CD4-positive, alpha-beta T cell treated with Interleukin-12 subunit alpha and Interleukin-12 subunit beta, for 1 hour (primary cell): ENCODE measurements at regions not wholly inside any gene's neighbourhood (a gene's known extent, or its start where the extent isn't known, plus 50 kb on each side); places are given as distances from the start of the nearest gene placed in this dataset.
"Not testable (repeated sequence)": the region's sequence is repeated elsewhere in the genome, so short reads cannot be mapped to it uniquely, and the experiment has no call there.

Source experiments
- DNase-seq: peaks from one replicate; pipeline ENCODE4 v3.0.0-alpha.2; 2020

- no peak for DNase-seq
These were observed 163.5 kb downstream of the HINT1 start for GRCh38 chr5:131001507-131001906.

GRCh38 chr5:131000289-131000688 is 164.8 kb downstream of the HINT1 start:
- no peak for DNase-seq

GRCh38 chr5:130996720-130997119 is 168.3 kb downstream of the HINT1 start:
- not testable (repeated sequence) for DNase-seq

GRCh38 chr5:130995851-130996250 is 169.2 kb downstream of the HINT1 start:
- DNase-seq: no peak

- no peak for DNase-seq
These were observed 169.9 kb downstream of the HINT1 start for GRCh38 chr5:130995254-130995515.

GRCh38 chr5:130994496-130995253 is 170.4 kb downstream of the HINT1 start:
- no peak for DNase-seq

GRCh38 chr5:130992621-130993020 is 172.4 kb downstream of the HINT1 start:
- no peak for DNase-seq

- DNase-seq: no peak
These were observed 173.0 kb downstream of the HINT1 start for GRCh38 chr5:130992095-130992494.

GRCh38 chr5:130985776-130986175 is 179.3 kb downstream of the HINT1 start:
- no peak for DNase-seq

- no peak for DNase-seq
These were observed 183.4 kb downstream of the HINT1 start for GRCh38 chr5:130981663-130982062.

GRCh38 chr5:130978475-130978874 is 186.6 kb downstream of the HINT1 start:
- DNase-seq: no peak

- no peak for DNase-seq
These were observed 188.6 kb downstream of the HINT1 start for GRCh38 chr5:130976493-130976892.

GRCh38 chr5:130975847-130976246 is 189.2 kb downstream of the HINT1 start:
- DNase-seq: no peak

- DNase-seq: no peak
These were observed 189.8 kb downstream of the HINT1 start for GRCh38 chr5:130975299-130975698.

GRCh38 chr5:130974021-130974683 is 190.9 kb downstream of the HINT1 start:
- DNase-seq: no peak

GRCh38 chr5:130966990-130967525 is 198.0 kb downstream of the HINT1 start:
- no peak for DNase-seq

GRCh38 chr5:130965920-130966319 is 199.1 kb downstream of the HINT1 start:
- no peak for DNase-seq

GRCh38 chr5:130965360-130965759 is 199.7 kb downstream of the HINT1 start:
- DNase-seq: no peak

GRCh38 chr5:130964231-130965202 is 200.5 kb downstream of the HINT1 start:
- DNase-seq: no peak

- no peak for DNase-seq
These were observed 201.3 kb downstream of the HINT1 start for GRCh38 chr5:130963798-130964197.

- DNase-seq: no peak
These were observed 207.9 kb downstream of the HINT1 start for GRCh38 chr5:130957151-130957550.

GRCh38 chr5:130955041-130955440 is 210.0 kb downstream of the HINT1 start:
- no peak for DNase-seq

- DNase-seq: no peak
These were observed 210.7 kb downstream of the HINT1 start for GRCh38 chr5:130954336-130954735.
